ENCODE measurements at regions not wholly inside any gene's neighbourhood (a gene's known extent, or its start where the extent isn't known, plus 50 kb on each side); places are given as distances from the start of the nearest gene placed in this dataset.

- DNase-seq (ENCODE audit: low read depth in 1 of 2, low spot score in 1 of 2), result no peak
- no peak for TF ChIP-seq SPI1 (IDR thresholded peaks at IDR 0.05; ENCODE audit: borderline replicate concordance, low read depth)
- no peak for TF ChIP-seq GABPA (IDR thresholded peaks at IDR 0.05; ENCODE audit: low read depth)
- no peak for TF ChIP-seq POLR2AphosphoS5 (IDR thresholded peaks at IDR 0.05; ENCODE audit: low read depth)
- no peak for TF ChIP-seq REST (IDR thresholded peaks at IDR 0.05; ENCODE audit: insufficient replicate concordance, low read depth)
- no peak for TF ChIP-seq CTCF (IDR thresholded peaks at IDR 0.05; ENCODE audit: insufficient read depth, low read length)
- peaks cover 2% of the 10 kb centered on the region for H3K27me3 ChIP-seq (ENCODE audit: insufficient read depth, poor library complexity, severe bottlenecking)
- no peak overlapping the region for H3K4me3 ChIP-seq (replicated peaks; ENCODE audit: insufficient read depth, low read length)
- H3K27ac ChIP-seq (replicated peaks), result no peak overlapping the region
Measured at GRCh38 chr15:55037071-55037470, 159.7 kb downstream of the RSL24D1 start.

- DNase-seq (ENCODE audit: low read depth in 1 of 2, low spot score in 1 of 2), result no peak
- Histone ChIP-seq H3K4me3 (replicated peaks; ENCODE audit: insufficient read depth, low read length) (no peak overlapping the region), H3K27ac (replicated peaks) (no peak overlapping the region), H3K27me3 (ENCODE audit: insufficient read depth, poor library complexity, severe bottlenecking) (peaks cover 2% of the 10 kb centered on the region)
- no peak for TF ChIP-seq CTCF (IDR thresholded peaks at IDR 0.05; ENCODE audit: insufficient read depth, low read length)
- no peak for TF ChIP-seq SPI1 (IDR thresholded peaks at IDR 0.05; ENCODE audit: borderline replicate concordance, low read depth)
- TF ChIP-seq REST (IDR thresholded peaks at IDR 0.05; ENCODE audit: insufficient replicate concordance, low read depth), result no peak
- TF ChIP-seq GABPA (IDR thresholded peaks at IDR 0.05; ENCODE audit: low read depth), result no peak
- TF ChIP-seq POLR2AphosphoS5 (IDR thresholded peaks at IDR 0.05; ENCODE audit: low read depth), result no peak
Measured at GRCh38 chr15:55035749-55036148, 161.0 kb downstream of the RSL24D1 start.

GRCh38 chr15:55033574-55033973 lies 163.2 kb downstream of the RSL24D1 start:
- TF ChIP-seq GABPA (IDR thresholded peaks at IDR 0.05; ENCODE audit: low read depth) (no peak), REST (IDR thresholded peaks at IDR 0.05; ENCODE audit: insufficient replicate concordance, low read depth) (no peak), POLR2AphosphoS5 (IDR thresholded peaks at IDR 0.05; ENCODE audit: low read depth) (no peak), CTCF (IDR thresholded peaks at IDR 0.05; ENCODE audit: insufficient read depth, low read length) (no peak), SPI1 (IDR thresholded peaks at IDR 0.05; ENCODE audit: borderline replicate concordance, low read depth) (no peak)
- no peak for DNase-seq (ENCODE audit: low read depth in 1 of 2, low spot score in 1 of 2)
- Histone ChIP-seq H3K27me3 (ENCODE audit: insufficient read depth, poor library complexity, severe bottlenecking) (no peaks in the 10 kb centered on the region), H3K27ac (replicated peaks) (no peak overlapping the region), H3K4me3 (replicated peaks; ENCODE audit: insufficient read depth, low read length) (no peak overlapping the region)

All from HL-60 (cell line).